GM21528 (cell line): ENCODE measurements at regions not wholly inside any gene's neighbourhood (a gene's known extent, or its start where the extent isn't known, plus 50 kb on each side); places are given as distances from the start of the nearest gene placed in this dataset.

ENCODE experiments used
- ATAC-seq: cut with Tn5 transposase; IDR thresholded peaks from one replicate; pipeline ENCODE4 v1.9.1; 2021; ENCODE audit warnings: mild to moderate bottlenecking, moderate library complexity; ENCODE audit not compliant: unreplicated experiment, low FRiP score

DNA sequence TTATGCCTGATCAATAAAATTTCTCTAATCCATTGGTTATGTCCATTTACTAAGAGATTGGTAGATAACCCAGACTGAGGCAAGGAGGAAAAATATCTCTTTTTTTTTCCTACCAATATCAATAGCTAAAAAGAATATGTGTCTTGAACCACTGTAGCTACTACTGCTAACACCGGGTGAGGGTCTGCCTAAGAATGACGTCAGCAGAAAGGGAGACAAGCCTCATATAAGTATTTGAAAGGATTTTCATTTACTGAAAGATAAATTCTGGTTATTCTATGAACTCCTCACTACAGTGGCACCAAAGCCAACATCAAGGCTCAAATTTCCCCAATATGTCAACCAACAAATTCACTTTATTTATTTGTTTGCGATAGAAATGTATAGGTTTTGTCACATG, 389.0 kb upstream of the ALCAM start:
- ATAC-seq, result no peak

DNA sequence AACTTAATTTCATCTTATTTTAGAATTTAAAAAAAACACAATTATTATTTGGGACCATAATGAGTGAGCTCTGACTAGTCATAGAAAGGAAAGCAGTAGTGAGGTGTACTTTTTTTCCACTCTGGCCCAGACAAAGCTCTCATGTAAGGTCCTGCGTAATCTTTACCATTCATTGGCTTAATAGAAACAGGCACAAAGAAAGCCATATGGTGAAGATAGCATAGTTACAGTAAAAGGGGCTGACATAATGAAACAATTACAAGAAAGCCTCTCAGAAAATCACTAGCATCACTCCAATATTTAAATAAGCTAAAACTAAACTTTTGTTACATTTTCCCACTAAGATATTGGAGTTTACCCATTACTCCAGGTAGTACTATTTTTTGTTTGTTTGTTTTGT, 384.6 kb upstream of the ALCAM start:
- no peak for ATAC-seq

DNA sequence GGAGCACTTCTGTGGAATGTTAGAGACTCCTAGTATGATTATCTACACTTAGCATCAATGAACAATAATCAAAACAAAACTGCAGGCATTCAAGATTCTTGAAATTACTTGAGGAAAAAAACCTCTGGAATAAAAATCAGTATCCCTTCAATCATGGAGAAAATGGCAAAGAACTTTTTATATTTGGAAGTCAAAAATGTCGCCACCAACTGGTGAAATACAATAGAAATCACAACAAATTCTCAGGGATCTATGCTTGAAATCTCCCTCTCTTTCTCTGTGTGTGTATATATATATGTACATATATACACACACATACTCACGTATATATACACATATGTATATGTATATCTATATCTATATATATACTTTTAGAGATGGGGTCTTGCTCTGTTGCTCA, 378.9 kb upstream of the ALCAM start:
- no peak for ATAC-seq

DNA sequence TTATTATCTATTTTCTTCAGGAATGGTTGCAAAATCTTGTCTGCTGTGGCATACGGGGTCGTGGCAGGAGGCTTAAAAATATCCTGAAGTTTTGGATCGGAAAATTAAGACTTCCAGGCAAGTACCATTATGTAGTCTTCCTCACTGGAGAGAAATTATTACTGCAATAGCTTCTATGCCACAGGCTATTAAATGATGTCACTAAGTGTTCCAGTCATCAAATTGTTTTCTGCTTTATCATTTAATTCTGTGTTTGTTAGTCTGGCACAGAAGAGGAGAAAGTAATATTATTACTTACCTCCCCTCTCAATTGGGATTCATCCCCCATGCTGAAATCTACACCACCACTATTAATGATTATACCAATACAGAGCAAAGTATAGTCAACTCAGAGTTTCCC, 378.2 kb upstream of the ALCAM start:
- no peak for ATAC-seq

DNA sequence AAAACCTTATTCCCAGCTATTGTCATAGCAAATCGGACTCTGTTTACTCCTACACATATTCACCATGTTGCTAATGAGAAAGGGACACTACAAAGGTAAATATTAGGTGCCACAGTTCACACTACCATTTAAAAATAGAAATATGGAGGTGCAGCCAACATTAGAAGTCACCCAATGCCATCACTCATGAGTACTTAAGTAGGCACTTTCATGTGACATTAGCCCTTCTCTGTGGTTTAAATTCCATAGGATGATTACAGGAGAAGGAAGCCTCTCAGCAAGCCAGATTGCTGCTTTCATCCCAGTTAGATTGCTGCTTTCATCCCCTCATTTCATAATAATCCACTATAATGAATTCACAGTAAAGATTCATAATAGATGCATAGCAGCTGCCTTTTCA, 376.8 kb upstream of the ALCAM start:
- ATAC-seq, result no peak

DNA sequence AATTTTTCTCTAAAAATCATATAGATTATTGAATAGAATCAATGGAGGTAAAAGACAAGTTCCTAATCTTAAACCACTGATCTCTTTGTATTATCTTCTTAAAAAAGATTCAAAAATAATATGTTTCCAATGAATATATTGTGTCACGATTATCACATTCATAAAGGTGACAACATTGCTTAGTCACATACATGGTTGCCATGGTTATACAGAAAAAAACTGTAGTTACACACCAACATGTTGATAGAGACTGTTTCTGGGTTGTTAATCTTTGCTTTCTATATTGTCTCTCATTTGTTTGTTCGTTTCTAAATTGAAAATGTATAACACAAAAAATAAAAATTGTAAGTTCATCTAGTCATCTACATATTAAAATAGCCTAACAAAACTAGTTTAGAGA, 376.0 kb upstream of the ALCAM start:
- no peak for ATAC-seq

DNA sequence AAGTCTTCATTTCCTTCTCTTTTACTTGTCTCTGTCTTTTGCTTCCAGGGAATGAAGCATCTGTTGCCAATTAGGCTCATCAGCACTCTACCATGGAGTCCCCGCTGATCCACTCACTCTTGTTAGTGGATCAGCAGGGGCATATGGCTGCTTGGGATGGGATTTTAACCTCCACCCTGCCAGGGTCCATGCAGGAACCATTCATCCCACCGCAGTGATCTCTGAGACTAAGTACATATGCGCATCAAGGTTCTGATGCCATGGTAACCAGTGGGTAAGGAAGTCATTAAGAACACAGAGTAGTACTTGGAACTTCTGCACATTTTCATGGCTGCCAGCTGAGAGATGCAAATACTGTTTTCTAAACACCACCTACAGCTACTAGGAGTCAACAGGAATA, 374.0 kb upstream of the ALCAM start:
- ATAC-seq, result no peak

DNA sequence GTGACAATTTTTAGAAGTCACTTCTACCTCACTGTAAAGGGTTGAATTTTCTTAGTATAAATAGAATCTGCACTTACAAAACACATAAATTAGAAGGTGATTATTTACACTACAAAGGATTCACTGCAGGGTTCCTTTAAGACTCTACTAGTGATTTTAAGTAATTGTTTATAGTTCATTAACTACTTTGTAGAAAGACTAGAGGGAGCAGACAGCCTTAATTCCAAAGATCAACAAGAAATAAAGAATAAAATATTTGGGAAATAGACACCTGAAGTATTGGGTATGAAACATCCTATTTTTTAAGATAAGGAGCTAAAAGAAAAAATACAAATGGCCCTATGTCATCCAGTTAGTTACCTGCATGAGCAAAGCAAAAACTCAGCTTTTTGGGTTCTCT, 360.5 kb upstream of the ALCAM start:
- no peak for ATAC-seq

DNA sequence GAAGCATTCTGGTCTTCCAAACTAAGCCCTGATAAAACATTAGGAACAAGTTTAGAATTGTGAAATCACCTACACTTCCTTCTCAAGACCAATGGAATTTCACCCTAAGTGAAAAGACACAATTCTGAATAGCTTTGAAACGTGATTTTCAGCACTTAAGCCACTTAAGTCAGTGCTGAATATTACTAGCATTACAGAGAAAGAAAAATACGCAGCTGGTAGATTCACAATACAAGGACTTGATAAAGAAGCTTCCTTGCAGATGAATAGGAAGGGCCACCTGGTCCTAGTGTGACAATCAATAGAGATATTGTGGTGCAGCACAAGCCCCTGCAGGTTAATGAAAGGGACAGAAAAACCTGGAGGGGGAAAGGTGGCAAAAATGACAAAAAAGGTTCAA, 353.1 kb upstream of the ALCAM start:
- no peak for ATAC-seq

DNA sequence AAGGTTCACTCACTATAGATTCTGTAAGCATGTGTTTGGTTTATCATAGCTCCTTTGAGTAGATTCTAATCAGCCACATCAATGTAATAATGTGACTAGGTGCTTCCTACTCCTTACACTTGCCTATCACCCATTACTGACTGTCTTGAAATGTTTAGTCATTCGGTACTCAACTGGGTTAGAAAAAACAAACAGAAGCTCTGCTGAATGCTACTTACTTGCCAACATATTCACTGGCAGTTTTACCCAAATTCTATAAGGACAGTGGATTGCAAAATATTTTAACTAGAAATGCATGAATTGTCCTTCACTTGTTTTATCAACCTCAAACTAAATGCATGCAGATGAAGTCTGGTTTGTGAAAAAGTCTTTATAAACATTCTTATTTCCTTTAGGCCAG, 352.1 kb upstream of the ALCAM start:
- ATAC-seq, result no peak

DNA sequence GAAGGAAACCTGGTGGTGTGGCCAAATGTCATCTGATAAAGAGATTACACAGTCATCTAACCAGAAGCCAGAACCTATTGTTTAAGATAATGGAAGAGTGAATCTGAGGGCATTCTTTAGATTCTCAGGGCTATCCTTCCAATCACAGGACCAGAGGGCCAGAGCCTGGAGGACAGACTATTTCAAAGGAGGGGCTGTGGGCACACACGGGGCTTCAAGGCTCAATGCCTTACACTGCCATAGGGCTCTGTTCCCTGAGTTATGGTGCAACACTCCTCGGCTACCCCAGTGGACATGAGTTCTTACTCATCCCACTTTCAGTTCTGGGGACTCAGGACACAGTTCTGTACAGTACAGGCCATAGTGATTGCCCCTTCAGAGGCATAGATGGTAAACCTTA, 343.9 kb upstream of the ALCAM start:
- ATAC-seq, result no peak

DNA sequence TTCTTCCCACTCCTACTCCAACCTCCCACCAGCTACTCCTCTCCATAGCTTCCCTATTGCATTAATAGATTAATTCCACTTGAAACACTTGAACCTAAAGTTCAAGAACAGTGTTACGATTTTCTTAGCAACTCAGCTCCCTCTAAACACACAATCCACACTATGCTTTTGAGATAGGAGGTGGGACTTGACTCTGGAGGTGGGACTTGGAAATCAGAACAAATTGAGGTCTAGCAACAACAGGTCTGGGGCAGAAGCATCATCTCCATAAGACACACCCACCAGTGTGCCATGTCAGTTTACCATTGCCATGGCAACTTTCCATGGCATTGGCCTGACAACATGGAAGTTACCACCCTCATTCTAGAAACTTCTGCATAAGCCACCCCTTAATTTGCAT, 336.5 kb upstream of the ALCAM start:
- no peak for ATAC-seq

DNA sequence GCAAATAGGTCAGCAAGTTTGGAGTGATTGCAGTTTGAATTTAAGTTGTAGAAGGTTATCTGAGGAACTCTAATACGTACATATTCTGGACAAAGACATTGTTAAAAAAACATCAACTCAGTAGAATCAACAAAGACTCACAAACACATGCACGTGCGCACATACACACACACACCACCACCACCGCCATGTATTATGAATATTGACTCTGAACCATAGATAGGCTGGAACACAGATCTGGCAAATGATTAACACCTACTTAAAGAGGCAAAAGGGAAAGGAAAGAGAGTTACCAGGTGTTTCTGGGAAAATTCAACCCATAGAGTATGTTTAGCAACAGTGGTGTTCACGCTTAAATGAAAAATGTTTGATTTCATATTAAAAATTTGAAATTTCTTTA, 334.2 kb upstream of the ALCAM start:
- no peak for ATAC-seq

DNA sequence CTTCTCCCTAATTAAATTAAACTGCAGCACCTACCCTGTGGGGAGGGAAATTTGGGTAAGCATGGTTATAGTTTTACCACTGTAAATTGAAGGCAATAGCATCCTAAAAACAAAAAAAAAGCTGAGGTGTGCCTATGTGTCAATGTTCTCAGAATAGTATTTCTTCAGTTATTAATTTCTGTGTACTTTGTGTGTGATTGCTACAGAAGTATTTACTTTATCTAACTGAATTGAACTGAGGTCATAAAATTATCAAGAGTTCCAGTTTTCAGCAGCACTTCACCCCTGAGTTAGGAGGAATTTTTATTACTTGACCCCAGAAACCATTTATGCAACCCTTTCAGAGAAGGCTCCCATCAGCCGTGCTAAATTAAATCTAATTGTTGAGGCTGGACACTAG, 333.6 kb upstream of the ALCAM start:
- ATAC-seq, result no peak

DNA sequence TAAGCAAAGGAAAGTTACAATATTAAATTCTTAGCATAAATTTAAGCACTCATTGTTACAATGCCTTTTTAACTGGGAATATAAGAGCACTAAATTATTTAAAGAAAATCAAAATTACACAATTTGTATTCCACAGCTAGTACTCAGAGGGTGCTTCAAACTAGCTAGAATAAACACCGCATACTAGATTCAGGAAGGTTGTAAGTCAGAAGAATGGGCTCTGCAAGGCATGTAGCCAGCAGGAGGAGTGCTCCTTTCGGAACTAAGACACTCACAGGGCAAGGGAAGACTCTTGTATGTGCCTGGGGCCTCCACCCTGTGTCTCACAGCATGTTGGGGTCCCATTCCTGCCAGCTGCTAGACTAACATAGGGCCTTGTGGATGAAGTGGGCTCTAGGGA, 327.7 kb upstream of the ALCAM start:
- no peak for ATAC-seq

DNA sequence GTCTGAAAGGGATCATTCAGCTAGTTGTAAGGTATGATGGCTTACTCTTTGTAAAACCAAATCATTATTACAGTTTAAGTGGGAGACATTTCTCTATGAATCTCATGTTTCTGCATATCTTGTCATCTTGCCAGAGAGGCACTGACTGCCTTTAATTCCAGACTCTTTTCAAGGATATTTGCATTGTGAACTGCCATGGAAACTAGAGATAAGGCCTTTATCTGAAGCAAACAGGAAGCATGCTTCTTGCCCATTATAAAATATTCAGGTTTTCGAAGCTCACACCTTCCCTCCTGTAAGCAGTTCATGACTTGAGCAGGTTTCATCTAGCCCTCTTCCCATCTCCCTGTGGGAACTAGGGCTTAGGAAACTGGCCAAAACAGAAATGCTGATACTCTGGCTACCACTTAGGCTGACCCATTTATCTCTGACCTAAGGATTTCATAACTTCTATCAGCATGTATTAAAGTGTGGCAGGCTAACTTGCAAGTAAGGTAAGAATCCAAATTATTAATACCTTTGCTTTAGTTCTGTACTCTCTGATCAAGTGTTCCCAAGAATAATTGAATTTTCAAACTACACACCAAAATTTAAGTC, 326.6 kb upstream of the ALCAM start:
- ATAC-seq, result no peak

DNA sequence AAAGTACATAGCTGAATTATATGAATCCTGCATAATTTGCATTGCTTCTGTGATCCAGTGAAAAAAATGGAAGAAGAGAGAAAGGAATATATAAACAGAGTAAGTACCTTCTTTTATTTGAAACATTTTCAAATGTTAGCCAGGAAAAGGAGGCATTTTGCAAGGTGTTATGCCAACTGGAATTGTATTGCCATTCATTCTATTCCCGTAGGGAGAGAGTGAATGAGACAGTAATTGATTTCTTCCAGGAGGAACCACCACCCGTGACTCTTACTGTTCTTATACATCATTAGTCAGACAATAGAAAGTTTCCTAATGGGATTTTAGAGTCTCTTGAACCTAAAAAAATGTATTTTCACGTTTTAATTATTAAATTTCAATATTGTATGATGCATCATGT, 324.1 kb upstream of the ALCAM start:
- no peak for ATAC-seq

DNA sequence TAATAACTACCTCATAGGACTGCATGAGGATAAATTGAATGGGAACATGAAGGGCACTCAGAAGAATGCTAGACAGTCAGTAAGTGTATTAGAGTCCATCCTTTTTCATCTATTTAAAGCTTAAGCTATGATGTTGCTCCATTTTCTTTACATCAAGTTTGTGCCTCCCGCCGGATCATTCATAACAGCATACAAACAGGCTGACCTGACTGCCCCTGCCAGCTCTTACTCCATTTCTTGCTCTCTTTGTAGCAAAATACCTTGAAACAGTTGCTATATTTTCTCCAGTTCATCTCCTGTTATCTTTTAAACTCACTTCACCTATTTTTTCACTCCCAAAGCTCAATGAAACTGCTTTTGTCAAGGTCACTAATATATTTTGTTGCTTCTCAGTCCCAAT, 315.6 kb upstream of the ALCAM start:
- ATAC-seq, result no peak

DNA sequence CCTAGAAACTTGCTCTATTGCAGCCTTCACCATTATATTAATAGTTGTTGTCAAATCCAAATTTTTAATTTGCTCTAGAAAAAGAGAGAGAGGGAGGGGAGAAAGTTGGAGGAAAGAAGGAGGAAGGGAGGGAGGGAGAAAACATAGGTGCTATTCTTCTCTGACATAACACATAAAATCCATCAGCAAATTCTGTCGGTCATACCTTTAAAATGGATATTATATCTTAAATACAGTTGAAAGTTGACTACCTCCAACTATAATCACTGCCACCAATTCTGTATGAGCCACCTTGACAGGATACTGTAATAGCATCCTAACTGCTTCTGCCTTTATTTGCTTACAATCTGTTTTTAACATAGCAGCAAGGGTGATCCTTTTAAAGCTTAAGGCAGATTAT, 314.7 kb upstream of the ALCAM start:
- ATAC-seq, result no peak

DNA sequence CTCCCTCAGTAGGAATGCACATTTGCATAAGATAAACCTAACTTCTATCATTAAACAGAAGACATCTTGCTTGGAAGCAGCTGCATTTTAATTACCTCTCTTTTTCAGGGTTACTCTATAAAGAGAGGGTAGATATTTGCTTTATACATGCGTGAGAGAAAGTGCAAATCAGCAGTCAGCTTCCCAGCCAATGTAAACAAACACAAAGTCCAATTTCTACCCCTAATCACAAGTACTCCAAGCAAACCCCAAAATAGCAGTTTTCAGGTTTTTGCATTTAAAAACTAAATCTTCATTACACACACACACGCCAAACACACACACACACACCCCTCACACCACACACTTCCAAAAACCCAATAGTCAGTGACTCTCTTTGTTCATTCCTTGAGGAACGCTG, 303.9 kb upstream of the ALCAM start:
- ATAC-seq, result no peak

DNA sequence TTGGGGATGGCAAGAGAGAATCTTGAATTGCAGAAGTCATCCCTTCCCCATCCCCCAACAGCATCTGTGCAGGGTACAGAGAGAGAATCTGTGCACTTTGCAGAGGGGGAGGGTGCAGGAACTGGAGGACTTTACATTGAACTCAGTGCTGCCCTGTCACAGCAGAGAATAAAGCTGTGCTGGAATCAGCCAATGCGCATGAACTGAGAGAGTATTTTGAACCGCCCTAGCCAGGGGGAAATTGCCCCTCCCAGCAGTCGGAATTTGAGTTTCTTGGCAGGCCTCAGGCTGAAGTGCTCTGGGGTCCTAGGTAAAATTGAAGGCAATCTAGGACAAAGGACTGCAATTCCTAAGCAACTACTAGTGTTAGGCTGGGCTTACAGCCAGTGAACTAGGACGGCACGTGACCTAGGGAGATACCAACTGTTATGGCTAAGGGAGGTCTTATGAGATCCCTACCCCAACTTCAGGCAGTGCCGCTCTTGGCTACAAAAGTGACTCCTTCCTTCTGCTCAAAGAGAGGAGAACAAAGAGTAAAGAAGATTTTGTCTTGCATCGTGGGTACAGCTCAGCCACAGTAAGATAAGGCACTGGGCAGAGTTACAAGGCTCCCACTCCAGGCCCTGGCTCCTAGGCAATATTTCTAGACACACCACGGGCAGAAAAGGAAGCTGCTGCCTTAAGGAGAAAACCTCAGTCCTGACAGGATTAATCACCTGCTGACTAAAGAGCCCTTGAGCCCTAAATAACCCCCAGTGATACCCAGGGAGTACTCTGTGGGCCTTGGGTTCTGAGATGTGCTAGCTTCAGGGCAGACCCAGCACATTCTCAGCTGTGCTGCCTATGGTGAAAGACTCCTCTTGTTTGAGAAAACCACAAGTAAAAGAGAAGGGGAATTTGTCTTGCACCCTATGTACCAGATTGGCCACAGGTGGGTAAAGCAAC, 300.5 kb upstream of the ALCAM start:
- ATAC-seq, result no peak

DNA sequence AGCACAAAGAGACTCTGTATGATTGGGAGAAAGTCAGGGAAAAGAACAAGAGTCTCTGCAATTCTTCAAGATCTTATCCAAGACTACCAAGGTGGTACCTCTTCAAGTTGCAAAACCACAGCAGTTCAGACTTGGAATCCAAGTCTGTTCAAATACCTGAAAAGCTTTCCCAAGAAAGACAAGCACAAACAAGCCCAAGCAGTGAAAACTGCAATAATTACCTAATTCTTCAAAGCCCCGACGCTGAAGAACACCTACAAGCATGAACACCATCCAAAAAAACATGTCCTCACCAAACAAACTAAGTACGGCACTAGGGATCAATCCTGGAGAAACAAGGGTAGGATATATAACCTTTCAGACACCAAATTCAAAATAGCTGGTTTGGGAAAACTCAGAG, 299.3 kb upstream of the ALCAM start:
- no peak for ATAC-seq
